ENCODE measurements at regions not wholly inside any gene's neighbourhood (a gene's known extent, or its start where the extent isn't known, plus 50 kb on each side); places are given as distances from the start of the nearest gene placed in this dataset.
"Not testable (repeated sequence)": the region's sequence is repeated elsewhere in the genome, so short reads cannot be mapped to it uniquely, and the experiment has no call there.

- no peak for DNase-seq
Observed at GRCh38 chr1:96557336-96557735, 164.2 kb upstream of the PTBP2 start.

GRCh38 chr1:96558635-96559034, 162.9 kb upstream of the PTBP2 start:
- Mint-ChIP-seq H3K9me3 (peaks cover 2% of the 10 kb centered on the region), H3K27ac (no peak overlapping the region), H3K27me3 (peaks cover 5% of the 10 kb centered on the region), H3K4me1 (no peaks in the 10 kb centered on the region), H3K4me3 (no peak overlapping the region), H3K36me3 (no peaks in the 10 kb centered on the region)
- DNase-seq = no peak

More at GRCh38 chr1:96557336-96557735, 164.2 kb upstream of the PTBP2 start:
- Mint-ChIP-seq H3K27ac (no peak overlapping the region), H3K4me1 (no peaks in the 10 kb centered on the region), H3K36me3 (no peaks in the 10 kb centered on the region), H3K9me3 (peaks cover 2% of the 10 kb centered on the region), H3K27me3 (peaks cover 5% of the 10 kb centered on the region), H3K4me3 (no peak overlapping the region)

GRCh38 chr1:96559181-96559580, 162.4 kb upstream of the PTBP2 start:
- no peaks in the 10 kb centered on the region for H3K36me3 Mint-ChIP-seq
- H3K27me3 Mint-ChIP-seq = peaks cover 5% of the 10 kb centered on the region
- DNase-seq = no peak
- H3K4me3 Mint-ChIP-seq = no peak overlapping the region
- H3K27ac Mint-ChIP-seq = no peak overlapping the region
- H3K9me3 Mint-ChIP-seq = peaks cover 2% of the 10 kb centered on the region
- H3K4me1 Mint-ChIP-seq = no peaks in the 10 kb centered on the region

GRCh38 chr1:96559707-96560596, 161.6 kb upstream of the PTBP2 start:
- peaks cover 2% of the 10 kb centered on the region for H3K9me3 Mint-ChIP-seq
- H3K4me3 Mint-ChIP-seq = no peak overlapping the region
- no peak overlapping the region for H3K27ac Mint-ChIP-seq
- no peak for DNase-seq
- H3K36me3 Mint-ChIP-seq = no peaks in the 10 kb centered on the region
- no peaks in the 10 kb centered on the region for H3K4me1 Mint-ChIP-seq
- H3K27me3 Mint-ChIP-seq = peaks cover 5% of the 10 kb centered on the region

GRCh38 chr1:96562094-96562493, 159.5 kb upstream of the PTBP2 start:
- Mint-ChIP-seq H3K27ac (no peak overlapping the region), H3K9me3 (peaks cover 2% of the 10 kb centered on the region)

GRCh38 chr1:96564401-96564800, 157.2 kb upstream of the PTBP2 start:
- not testable (repeated sequence) for DNase-seq, H3K4me1 Mint-ChIP-seq, H3K4me3 Mint-ChIP-seq, H3K27ac Mint-ChIP-seq, H3K9me3 Mint-ChIP-seq, H3K27me3 Mint-ChIP-seq, H3K36me3 Mint-ChIP-seq

More at GRCh38 chr1:96562094-96562493, 159.5 kb upstream of the PTBP2 start:
- Mint-ChIP-seq H3K36me3 (no peaks in the 10 kb centered on the region), H3K4me3 (no peak overlapping the region), H3K27me3 (peaks cover 5% of the 10 kb centered on the region), H3K4me1 (no peaks in the 10 kb centered on the region)
- DNase-seq = no peak

- no peaks in the 10 kb centered on the region for H3K36me3 Mint-ChIP-seq
- peaks cover 5% of the 10 kb centered on the region for H3K27me3 Mint-ChIP-seq
- no peak overlapping the region for H3K27ac Mint-ChIP-seq
- H3K4me1 Mint-ChIP-seq = no peaks in the 10 kb centered on the region
- no peak overlapping the region for H3K4me3 Mint-ChIP-seq
- H3K9me3 Mint-ChIP-seq = no peaks in the 10 kb centered on the region
- DNase-seq = no peak
Observed at GRCh38 chr1:96565546-96565945, 156.0 kb upstream of the PTBP2 start.

GRCh38 chr1:96568639-96569038, 152.9 kb upstream of the PTBP2 start:
- no peak for DNase-seq
- H3K4me3 Mint-ChIP-seq = no peak overlapping the region
- H3K4me1 Mint-ChIP-seq = no peaks in the 10 kb centered on the region
- H3K27ac Mint-ChIP-seq = no peak overlapping the region
- H3K36me3 Mint-ChIP-seq = no peaks in the 10 kb centered on the region
- H3K9me3 Mint-ChIP-seq = no peaks in the 10 kb centered on the region
- peaks cover 9% of the 10 kb centered on the region for H3K27me3 Mint-ChIP-seq

GRCh38 chr1:96569288-96569687, 152.3 kb upstream of the PTBP2 start:
- Mint-ChIP-seq H3K27ac (no peak overlapping the region), H3K36me3 (no peaks in the 10 kb centered on the region), H3K4me1 (no peaks in the 10 kb centered on the region), H3K27me3 (peaks cover 9% of the 10 kb centered on the region), H3K4me3 (no peak overlapping the region), H3K9me3 (no peaks in the 10 kb centered on the region)
- DNase-seq = no peak

GRCh38 chr1:96579636-96580035, 141.9 kb upstream of the PTBP2 start:
- H3K4me1 Mint-ChIP-seq = no peaks in the 10 kb centered on the region
- no peak overlapping the region for H3K27ac Mint-ChIP-seq
- H3K27me3 Mint-ChIP-seq = peaks cover 6% of the 10 kb centered on the region
- H3K36me3 Mint-ChIP-seq = no peaks in the 10 kb centered on the region
- no peak overlapping the region for H3K4me3 Mint-ChIP-seq
- H3K9me3 Mint-ChIP-seq = no peaks in the 10 kb centered on the region
- DNase-seq = no peak

- Mint-ChIP-seq H3K27ac (no peak overlapping the region), H3K27me3 (peaks cover 9% of the 10 kb centered on the region), H3K4me1 (no peaks in the 10 kb centered on the region), H3K9me3 (no peaks in the 10 kb centered on the region), H3K36me3 (no peaks in the 10 kb centered on the region), H3K4me3 (no peak overlapping the region)
- DNase-seq = no peak
Observed at GRCh38 chr1:96580920-96581319, 140.7 kb upstream of the PTBP2 start.

GRCh38 chr1:96581772-96582171, 139.8 kb upstream of the PTBP2 start:
- H3K27me3 Mint-ChIP-seq = peaks cover 9% of the 10 kb centered on the region
- no peak for DNase-seq

GRCh38 chr1:96583903-96584302, 137.7 kb upstream of the PTBP2 start:
- Mint-ChIP-seq H3K27me3 (peaks cover 9% of the 10 kb centered on the region), H3K9me3 (no peaks in the 10 kb centered on the region), H3K4me1 (no peaks in the 10 kb centered on the region), H3K4me3 (no peak overlapping the region), H3K27ac (no peak overlapping the region), H3K36me3 (no peaks in the 10 kb centered on the region)
- DNase-seq = no peak

More at GRCh38 chr1:96581772-96582171, 139.8 kb upstream of the PTBP2 start:
- H3K36me3 Mint-ChIP-seq = no peaks in the 10 kb centered on the region
- H3K27ac Mint-ChIP-seq = no peak overlapping the region
- no peak overlapping the region for H3K4me3 Mint-ChIP-seq
- H3K9me3 Mint-ChIP-seq = no peaks in the 10 kb centered on the region
- H3K4me1 Mint-ChIP-seq = no peaks in the 10 kb centered on the region

- no peak overlapping the region for H3K27ac Mint-ChIP-seq
- peaks cover 3% of the 10 kb centered on the region for H3K27me3 Mint-ChIP-seq
- no peaks in the 10 kb centered on the region for H3K9me3 Mint-ChIP-seq
- H3K4me3 Mint-ChIP-seq = no peak overlapping the region
- no peaks in the 10 kb centered on the region for H3K36me3 Mint-ChIP-seq
- DNase-seq = no peak
- no peaks in the 10 kb centered on the region for H3K4me1 Mint-ChIP-seq
Observed at GRCh38 chr1:96587222-96587621, 134.4 kb upstream of the PTBP2 start.

GRCh38 chr1:96588416-96588995, 133.1 kb upstream of the PTBP2 start:
- Mint-ChIP-seq H3K9me3 (no peaks in the 10 kb centered on the region), H3K36me3 (no peaks in the 10 kb centered on the region), H3K4me1 (no peaks in the 10 kb centered on the region), H3K27me3 (peaks cover 5% of the 10 kb centered on the region), H3K4me3 (no peak overlapping the region), H3K27ac (no peak overlapping the region)
- no peak for DNase-seq

GRCh38 chr1:96595530-96595929, 126.1 kb upstream of the PTBP2 start:
- not testable (repeated sequence) for H3K4me1 Mint-ChIP-seq, H3K9me3 Mint-ChIP-seq, DNase-seq, H3K36me3 Mint-ChIP-seq, H3K27ac Mint-ChIP-seq, H3K4me3 Mint-ChIP-seq, H3K27me3 Mint-ChIP-seq
